ENCODE measurements at regions not wholly inside any gene's neighbourhood (a gene's known extent, or its start where the extent isn't known, plus 50 kb on each side); places are given as distances from the start of the nearest gene placed in this dataset.

- intact Hi-C loops (cut with DNase I): no loop called here
- no peak for DNase-seq (ENCODE audit: low spot score in 2 of 2)
- H3K4me1 ChIP-seq: no peaks in the 10 kb centered on the region
- no peak overlapping the region for H3K27ac ChIP-seq
- no peak overlapping the region for H3K4me3 ChIP-seq
- no peaks in the 10 kb centered on the region for H3K9me3 ChIP-seq
- no peaks in the 10 kb centered on the region for H3K36me3 ChIP-seq
- TF ChIP-seq CTCF (IDR thresholded peaks at IDR 0.05): no peak
- no peaks in the 10 kb centered on the region for H3K27me3 ChIP-seq
Measured at GRCh38 chr12:47317175-47317915, 237.6 kb upstream of the AMIGO2 start.

GRCh38 chr12:47316609-47317049 lies 236.9 kb upstream of the AMIGO2 start:
- intact Hi-C loops (cut with DNase I): no loop called here
- no peak for TF ChIP-seq CTCF (IDR thresholded peaks at IDR 0.05)
- H3K4me1 ChIP-seq: no peaks in the 10 kb centered on the region
- no peaks in the 10 kb centered on the region for H3K36me3 ChIP-seq
- no peak for DNase-seq (ENCODE audit: low spot score in 2 of 2)
- H3K27me3 ChIP-seq: no peaks in the 10 kb centered on the region
- H3K9me3 ChIP-seq: no peaks in the 10 kb centered on the region
- H3K4me3 ChIP-seq: no peak overlapping the region
- no peak overlapping the region for H3K27ac ChIP-seq

- H3K9me3 ChIP-seq: no peaks in the 10 kb centered on the region
- intact Hi-C loops (cut with DNase I): no loop called here
- H3K4me1 ChIP-seq: no peaks in the 10 kb centered on the region
Measured at GRCh38 chr12:47314996-47315395, 235.2 kb upstream of the AMIGO2 start.

GRCh38 chr12:47312808-47313426 lies 233.2 kb upstream of the AMIGO2 start:
- DNase-seq (ENCODE audit: low spot score in 2 of 2): no peak
- no peaks in the 10 kb centered on the region for H3K4me1 ChIP-seq
- H3K4me3 ChIP-seq: no peak overlapping the region
- no peaks in the 10 kb centered on the region for H3K36me3 ChIP-seq
- no peak overlapping the region for H3K27ac ChIP-seq
- intact Hi-C loops (cut with DNase I): no loop called here
- TF ChIP-seq CTCF (IDR thresholded peaks at IDR 0.05): no peak
- H3K27me3 ChIP-seq: no peaks in the 10 kb centered on the region
- no peaks in the 10 kb centered on the region for H3K9me3 ChIP-seq

More at GRCh38 chr12:47314996-47315395, 235.2 kb upstream of the AMIGO2 start:
- H3K36me3 ChIP-seq: no peaks in the 10 kb centered on the region
- TF ChIP-seq CTCF (IDR thresholded peaks at IDR 0.05): no peak
- no peak overlapping the region for H3K4me3 ChIP-seq
- no peak for DNase-seq (ENCODE audit: low spot score in 2 of 2)
- H3K27ac ChIP-seq: no peak overlapping the region
- no peaks in the 10 kb centered on the region for H3K27me3 ChIP-seq

GRCh38 chr12:47312147-47312546 lies 232.4 kb upstream of the AMIGO2 start:
- Histone ChIP-seq H3K4me1 (no peaks in the 10 kb centered on the region), H3K36me3 (no peaks in the 10 kb centered on the region)
- no peak for DNase-seq (ENCODE audit: low spot score in 2 of 2)

More at GRCh38 chr12:47312147-47312546, 232.4 kb upstream of the AMIGO2 start:
- Histone ChIP-seq H3K4me3 (no peak overlapping the region), H3K27me3 (no peaks in the 10 kb centered on the region), H3K27ac (no peak overlapping the region), H3K9me3 (no peaks in the 10 kb centered on the region)
- intact Hi-C loops (cut with DNase I): no loop called here
- TF ChIP-seq CTCF (IDR thresholded peaks at IDR 0.05): no peak

All from ascending aorta (tissue), 2 donors.